B cell (primary cell): ENCODE measurements at regions not wholly inside any gene's neighbourhood (a gene's known extent, or its start where the extent isn't known, plus 50 kb on each side); places are given as distances from the start of the nearest gene placed in this dataset.

Experiments
- ATAC-seq: fragments of 200-7000 bp; cut with Tn5 transposase; one replicate; pipeline ENCODE4 v1.10.0; 2021; ENCODE audit warnings: low read depth, mild to moderate bottlenecking, moderate number of reproducible peaks, moderate library complexity
- CTCF ChIA-PET: fragments of 350-600 bp; sonication (Branson Sonifier 250); formaldehyde crosslinking; loops from one replicate; lab custom pipeline; 2021; ENCODE audit warnings: antibody characterized with exemption, inconsistent platforms; lab: Charles Lee
- POLR2A ChIA-PET: fragments of 350-600 bp; sonication (Branson Sonifier 250); formaldehyde crosslinking; loops from one replicate; lab custom pipeline; 2021; ENCODE audit warnings: antibody characterized with exemption; lab: Charles Lee
- DNase-seq: peaks from one replicate; pipeline ENCODE4 v3.0.0; 2013
- H2AFZ ChIP-seq: 2 replicates; pipeline ENCODE4 v1.6.1; 2012; ENCODE audit warnings: mild to moderate bottlenecking, low read depth, low read length; ENCODE audit not compliant: insufficient read depth, poor library complexity, severe bottlenecking
- H3K27ac ChIP-seq, 2 donors: 1 replicate in 1 of 2; 2 replicates in 1 of 2; pipeline ENCODE4 v1.5.1; 2012 to 2013; ENCODE audit warnings: low read length in 2 of 2, mild to moderate bottlenecking in 2 of 2, moderate library complexity in 1 of 2
- H3K27me3 ChIP-seq, 4 experiments: fragments of 200-600 bp in 1 of 4; sonication (generic) in 1 of 4; replicated peaks in 1 of 4; 1 replicate in 2 of 4; 2 replicates in 2 of 4; pipeline versions ENCODE4 v1.6.1 to v1.7.0; 2013 to 2016; ENCODE audit warnings: low read length in 3 of 4, mild to moderate bottlenecking in 2 of 4, mixed read lengths in 1 of 4, moderate library complexity in 1 of 4; ENCODE audit not compliant: insufficient read depth in 4 of 4, control insufficient read depth in 3 of 4; ENCODE audit errors: control extremely low read depth in 1 of 4
- H3K36me3 ChIP-seq, 2 experiments: replicated peaks in 1 of 2; 1 replicate in 1 of 2; 2 replicates in 1 of 2; pipeline versions ENCODE4 v1.6.1 to v1.7.1; 2013; ENCODE audit warnings: low read length in 1 of 2; ENCODE audit not compliant: insufficient read depth in 2 of 2, control insufficient read depth in 1 of 2; ENCODE audit errors: control extremely low read depth in 1 of 2, extremely low read depth in 1 of 2
- H3K4me1 ChIP-seq, 2 donors: fragments of 200-600 bp in 1 of 2; sonication (generic) in 1 of 2; 1 replicate in 1 of 2; 2 replicates in 1 of 2; pipeline versions ENCODE4 v1.5.1 to v1.6.1; 2013 to 2017; ENCODE audit warnings: low read length in 2 of 2; ENCODE audit not compliant: control insufficient read depth in 2 of 2, insufficient read depth in 2 of 2
- H3K4me2 ChIP-seq: replicated peaks from 2 replicates; pipeline ENCODE3; 2012; ENCODE audit warnings: mild to moderate bottlenecking, low read depth, low read length; ENCODE audit not compliant: poor library complexity, severe bottlenecking
- H3K4me3 ChIP-seq, 5 experiments: fragments of 200-600 bp in 1 of 5; sonication (generic) in 1 of 5; 1 replicate in 3 of 5; 2 replicates in 2 of 5; pipeline versions ENCODE4 v1.5.1 to v1.7.0; 2011 to 2016; ENCODE audit warnings: low read length in 4 of 5, mild to moderate bottlenecking in 4 of 5, low read depth in 2 of 5, control low read depth in 1 of 5, moderate library complexity in 1 of 5; ENCODE audit not compliant: insufficient read depth in 1 of 5; ENCODE audit errors: control extremely low read depth in 1 of 5, extremely low read depth in 1 of 5
- H3K79me2 ChIP-seq: fragments of 200-600 bp; sonication (generic); one replicate; pipeline ENCODE4 v1.6.0; 2016; ENCODE audit warnings: low read length; ENCODE audit not compliant: control insufficient read depth, insufficient read depth
- H3K9ac ChIP-seq: fragments of 200-600 bp; sonication (generic); 2 replicates; pipeline ENCODE4 v1.6.1; 2017; ENCODE audit warnings: mild to moderate bottlenecking, low read length, moderate library complexity
- H3K9me3 ChIP-seq, 3 donors: one replicate each; pipeline versions ENCODE4 v1.6.1 to v1.7.1; 2013; ENCODE audit warnings: low read length in 2 of 3; ENCODE audit not compliant: control insufficient read depth in 2 of 3, insufficient read depth in 1 of 3; ENCODE audit errors: control extremely low read depth in 1 of 3
- H4K20me1 ChIP-seq: 2 replicates; pipeline ENCODE4 v1.6.0; 2012; ENCODE audit warnings: mild to moderate bottlenecking, low read length; ENCODE audit not compliant: insufficient read depth, control insufficient read depth, poor library complexity, severe bottlenecking
- H3K27ac Mint-ChIP-seq: one replicate; pipeline ENCODE4 v1.8.0; 2021; ENCODE audit warnings: mixed read lengths
- H3K27me3 Mint-ChIP-seq: one replicate; pipeline ENCODE4 v1.8.0; 2021; ENCODE audit warnings: mixed read lengths
- H3K4me1 Mint-ChIP-seq: one replicate; pipeline ENCODE4 v1.8.0; 2021; ENCODE audit warnings: mixed read lengths
- H3K4me3 Mint-ChIP-seq: one replicate; pipeline ENCODE4 v1.8.0; 2021; ENCODE audit warnings: mixed read lengths
- H3K9me3 Mint-ChIP-seq: one replicate; pipeline ENCODE4 v1.8.0; 2022; ENCODE audit warnings: mixed read lengths; ENCODE audit not compliant: insufficient read depth
- CTCF ChIP-seq: fragments of 200-600 bp; IDR thresholded peaks from one replicate; pipeline ENCODE4 v1.8.0; 2022; ENCODE audit warnings: antibody characterized with exemption, mild to moderate bottlenecking
- EZH2 ChIP-seq: IDR thresholded peaks from 2 replicates; pipeline ENCODE4 v1.6.1; 2012; ENCODE audit warnings: borderline replicate concordance, low read depth, mild to moderate bottlenecking, moderate library complexity, low read length; ENCODE audit not compliant: insufficient read depth, poor library complexity, severe bottlenecking
- WGBS: methylation state at CpG from one replicate; pipeline ENCODE4 v1.1.5; 2013; ENCODE audit warnings: missing lambda C conversion rate; ENCODE audit not compliant: insufficient coverage; 5-methylcytosine and 5-hydroxymethylcytosine counted together
- intact Hi-C: fragments of 100-400 bp; cut with micrococcal nuclease; formaldehyde crosslinking; loops from one replicate; pipeline ENCODE4 v1.10.0; 2022

GRCh38 chr6:1016329-1017302, 295.3 kb upstream of the FOXQ1 start:
- Mint-ChIP-seq H3K4me1 (no peaks in the 10 kb centered on the region), H3K27me3 (peaks cover 21% of the 10 kb centered on the region), H3K9me3 (peaks cover 5% of the 10 kb centered on the region), H3K27ac (no peak overlapping the region), H3K4me3 (no peak overlapping the region)
- ChIA-PET POLR2A (no interaction called here), CTCF (no interaction called here)
- peaks cover 0 to 12% (median 0%) of the 10 kb centered on the region in 3 donors for H3K9me3 ChIP-seq
- intact Hi-C loops, result no loop called here
- H4K20me1 ChIP-seq, result no peaks in the 10 kb centered on the region
- DNase-seq (no peak), ATAC-seq (no peak)
- no peak overlapping the region for H3K27ac ChIP-seq
- whole genome bisulfite sequencing, result 72% methylated on average over 10 of the region's 18 CpGs
- no peaks in the 10 kb centered on the region for H3K79me2 ChIP-seq
- no peaks in the 10 kb centered on the region for H3K36me3 ChIP-seq
- H3K9ac ChIP-seq, result no peak overlapping the region
- TF ChIP-seq CTCF (no peak), EZH2 (no peak)
- no peak overlapping the region for H2AFZ ChIP-seq
- no peaks in the 10 kb centered on the region for H3K4me1 ChIP-seq
- peaks cover 0 to under 1% (median 0%) of the 10 kb centered on the region in 4 experiments for H3K27me3 ChIP-seq
- H3K4me3 ChIP-seq, result no peak overlapping the region
- no peak overlapping the region for H3K4me2 ChIP-seq

- peaks cover 0 to 4% (median 0%) of the 10 kb centered on the region in 4 experiments for H3K27me3 ChIP-seq
- no peaks in the 10 kb centered on the region for H3K79me2 ChIP-seq
- peaks cover 0 to 8% (median 0%) of the 10 kb centered on the region in 3 donors for H3K9me3 ChIP-seq
- ChIA-PET POLR2A (no interaction called here), CTCF (no interaction called here)
- H4K20me1 ChIP-seq, result no peaks in the 10 kb centered on the region
- Mint-ChIP-seq H3K9me3 (no peaks in the 10 kb centered on the region), H3K27ac (no peak overlapping the region), H3K4me1 (no peaks in the 10 kb centered on the region), H3K27me3 (peaks cover 21% of the 10 kb centered on the region), H3K4me3 (no peak overlapping the region)
- ATAC-seq (no peak), DNase-seq (no peak)
- no peak overlapping the region for H3K4me2 ChIP-seq
- TF ChIP-seq CTCF (no peak), EZH2 (no peak)
- intact Hi-C loops, result no loop called here
- H2AFZ ChIP-seq, result no peak overlapping the region
- no peaks in the 10 kb centered on the region for H3K36me3 ChIP-seq
- no peaks in the 10 kb centered on the region for H3K4me1 ChIP-seq
- H3K27ac ChIP-seq, result no peak overlapping the region
- H3K4me3 ChIP-seq, result no peak overlapping the region
- H3K9ac ChIP-seq, result no peak overlapping the region
Measured at GRCh38 chr6:1015825-1016224, 296.1 kb upstream of the FOXQ1 start.
